Neuron (in vitro differentiated cells): ENCODE measurements at regions not wholly inside any gene's neighbourhood (a gene's known extent, or its start where the extent isn't known, plus 50 kb on each side); places are given as distances from the start of the nearest gene placed in this dataset.

Source experiments
- H2AFZ ChIP-seq: one replicate; pipeline ENCODE4 v1.6.1; 2013; ENCODE audit warnings: low read depth, mild to moderate bottlenecking, inconsistent platforms, low read length, moderate library complexity
- H3K27me3 ChIP-seq: one replicate; pipeline ENCODE4 v1.6.1; 2013; ENCODE audit warnings: low read length; ENCODE audit not compliant: insufficient read depth
- H3K36me3 ChIP-seq: one replicate; pipeline ENCODE4 v1.6.1; 2013; ENCODE audit warnings: low read length; ENCODE audit not compliant: insufficient read depth
- H3K4me1 ChIP-seq: one replicate; pipeline ENCODE4 v1.6.1; 2013; ENCODE audit warnings: low read length; ENCODE audit not compliant: insufficient read depth
- H3K4me3 ChIP-seq: 2 replicates; pipeline ENCODE4 v1.5.1; 2013; ENCODE audit warnings: mild to moderate bottlenecking, low read length, moderate library complexity
- H3K9me3 ChIP-seq: one replicate; pipeline ENCODE4 v1.6.1; 2013; ENCODE audit warnings: low read length

- Histone ChIP-seq H3K27me3 (no peaks in the 10 kb centered on the region), H3K9me3 (no peaks in the 10 kb centered on the region), H3K4me3 (no peak overlapping the region), H3K4me1 (no peaks in the 10 kb centered on the region), H3K36me3 (no peaks in the 10 kb centered on the region), H2AFZ (no peak overlapping the region)
These were observed 457.8 kb downstream of the EIPR1 start for GRCh38 chr2:2919574-2920365.

- H3K27me3 ChIP-seq = no peaks in the 10 kb centered on the region
- no peak overlapping the region for H2AFZ ChIP-seq
- no peaks in the 10 kb centered on the region for H3K9me3 ChIP-seq
- no peaks in the 10 kb centered on the region for H3K36me3 ChIP-seq
- H3K4me3 ChIP-seq = no peak overlapping the region
- no peaks in the 10 kb centered on the region for H3K4me1 ChIP-seq
These were observed 458.6 kb downstream of the EIPR1 start for GRCh38 chr2:2919026-2919425.

- H3K27me3 ChIP-seq = peaks cover 2% of the 10 kb centered on the region
- H2AFZ ChIP-seq = no peak overlapping the region
These were observed 461.0 kb downstream of the EIPR1 start for GRCh38 chr2:2916621-2917020.

GRCh38 chr2:2914252-2914651 lies 463.4 kb downstream of the EIPR1 start:
- Histone ChIP-seq H3K4me1 (no peaks in the 10 kb centered on the region), H3K27me3 (peaks cover 2% of the 10 kb centered on the region), H3K4me3 (no peak overlapping the region), H2AFZ (no peak overlapping the region), H3K9me3 (no peaks in the 10 kb centered on the region), H3K36me3 (no peaks in the 10 kb centered on the region)

More at GRCh38 chr2:2916621-2917020, 461.0 kb downstream of the EIPR1 start:
- Histone ChIP-seq H3K36me3 (no peaks in the 10 kb centered on the region), H3K4me1 (no peaks in the 10 kb centered on the region), H3K9me3 (no peaks in the 10 kb centered on the region), H3K4me3 (no peak overlapping the region)

GRCh38 chr2:2913601-2914120 lies 464.0 kb downstream of the EIPR1 start:
- no peaks in the 10 kb centered on the region for H3K9me3 ChIP-seq
- H3K36me3 ChIP-seq = no peaks in the 10 kb centered on the region
- no peak overlapping the region for H3K4me3 ChIP-seq
- H3K27me3 ChIP-seq = peaks cover 2% of the 10 kb centered on the region
- no peaks in the 10 kb centered on the region for H3K4me1 ChIP-seq
- H2AFZ ChIP-seq = no peak overlapping the region

GRCh38 chr2:2912731-2913130 lies 464.9 kb downstream of the EIPR1 start:
- no peaks in the 10 kb centered on the region for H3K9me3 ChIP-seq
- H3K36me3 ChIP-seq = no peaks in the 10 kb centered on the region
- no peaks in the 10 kb centered on the region for H3K4me1 ChIP-seq
- no peak overlapping the region for H2AFZ ChIP-seq
- H3K4me3 ChIP-seq = no peak overlapping the region
- H3K27me3 ChIP-seq = peaks cover 2% of the 10 kb centered on the region

GRCh38 chr2:2912293-2912692 lies 465.3 kb downstream of the EIPR1 start:
- H3K4me1 ChIP-seq = no peaks in the 10 kb centered on the region
- H3K36me3 ChIP-seq = no peaks in the 10 kb centered on the region
- no peak overlapping the region for H3K4me3 ChIP-seq
- H3K27me3 ChIP-seq = peaks cover 2% of the 10 kb centered on the region
- H2AFZ ChIP-seq = no peak overlapping the region
- no peaks in the 10 kb centered on the region for H3K9me3 ChIP-seq

- H3K36me3 ChIP-seq = no peaks in the 10 kb centered on the region
- no peaks in the 10 kb centered on the region for H3K9me3 ChIP-seq
- H3K4me1 ChIP-seq = no peaks in the 10 kb centered on the region
- H2AFZ ChIP-seq = no peak overlapping the region
- no peak overlapping the region for H3K4me3 ChIP-seq
- H3K27me3 ChIP-seq = peaks cover 2% of the 10 kb centered on the region
These were observed 467.4 kb downstream of the EIPR1 start for GRCh38 chr2:2910259-2910658.

GRCh38 chr2:2909086-2910035 lies 468.3 kb downstream of the EIPR1 start:
- Histone ChIP-seq H3K4me1 (no peaks in the 10 kb centered on the region), H3K9me3 (no peaks in the 10 kb centered on the region)

GRCh38 chr2:2906091-2906490 lies 471.5 kb downstream of the EIPR1 start:
- H3K4me1 ChIP-seq = peaks cover 10% of the 10 kb centered on the region
- H2AFZ ChIP-seq = no peak overlapping the region
- H3K9me3 ChIP-seq = no peaks in the 10 kb centered on the region
- no peaks in the 10 kb centered on the region for H3K36me3 ChIP-seq
- H3K27me3 ChIP-seq = no peaks in the 10 kb centered on the region
- H3K4me3 ChIP-seq = no peak overlapping the region

More at GRCh38 chr2:2909086-2910035, 468.3 kb downstream of the EIPR1 start:
- Histone ChIP-seq H2AFZ (no peak overlapping the region), H3K4me3 (no peak overlapping the region), H3K27me3 (peaks cover 2% of the 10 kb centered on the region), H3K36me3 (no peaks in the 10 kb centered on the region)

GRCh38 chr2:2904721-2905350 lies 472.8 kb downstream of the EIPR1 start:
- Histone ChIP-seq H3K4me1 (peaks cover 13% of the 10 kb centered on the region), H3K27me3 (no peaks in the 10 kb centered on the region), H3K36me3 (no peaks in the 10 kb centered on the region), H3K9me3 (no peaks in the 10 kb centered on the region), H2AFZ (no peak overlapping the region), H3K4me3 (no peak overlapping the region)

GRCh38 chr2:2902547-2903281 lies 474.9 kb downstream of the EIPR1 start:
- H3K36me3 ChIP-seq = no peaks in the 10 kb centered on the region
- peaks cover 13% of the 10 kb centered on the region for H3K4me1 ChIP-seq
- no peak overlapping the region for H3K4me3 ChIP-seq
- no peak overlapping the region for H2AFZ ChIP-seq
- H3K9me3 ChIP-seq = no peaks in the 10 kb centered on the region
- H3K27me3 ChIP-seq = no peaks in the 10 kb centered on the region
